ENCODE measurements at regions not wholly inside any gene's neighbourhood (a gene's known extent, or its start where the extent isn't known, plus 50 kb on each side); places are given as distances from the start of the nearest gene placed in this dataset.

DNA sequence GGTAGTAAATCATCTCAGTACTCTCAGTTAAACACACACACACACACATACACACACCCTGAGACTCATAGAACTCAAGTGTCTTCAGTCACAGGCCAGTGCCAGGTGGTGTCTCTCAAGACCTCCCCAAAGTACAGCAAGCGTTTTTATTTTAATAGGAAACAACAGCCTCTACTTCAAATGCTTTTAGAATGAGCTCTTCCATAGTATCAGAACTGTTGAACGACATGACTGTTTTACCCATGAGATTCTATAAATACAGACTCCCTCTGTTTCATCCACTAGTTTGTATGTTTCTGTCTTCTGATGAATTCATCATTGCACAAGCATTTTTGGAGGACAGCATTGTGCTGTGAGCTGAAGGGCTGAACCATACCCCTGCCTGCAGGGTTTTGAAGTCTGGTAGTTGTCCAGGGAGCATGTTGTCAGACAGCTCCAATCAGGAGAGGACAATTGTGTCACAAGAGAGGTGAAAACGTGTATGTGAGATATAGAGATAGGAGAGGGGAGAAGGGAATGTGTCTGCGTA, 201.0 kb upstream of the BCL6 start:
- TF ChIP-seq, protein P1, sequence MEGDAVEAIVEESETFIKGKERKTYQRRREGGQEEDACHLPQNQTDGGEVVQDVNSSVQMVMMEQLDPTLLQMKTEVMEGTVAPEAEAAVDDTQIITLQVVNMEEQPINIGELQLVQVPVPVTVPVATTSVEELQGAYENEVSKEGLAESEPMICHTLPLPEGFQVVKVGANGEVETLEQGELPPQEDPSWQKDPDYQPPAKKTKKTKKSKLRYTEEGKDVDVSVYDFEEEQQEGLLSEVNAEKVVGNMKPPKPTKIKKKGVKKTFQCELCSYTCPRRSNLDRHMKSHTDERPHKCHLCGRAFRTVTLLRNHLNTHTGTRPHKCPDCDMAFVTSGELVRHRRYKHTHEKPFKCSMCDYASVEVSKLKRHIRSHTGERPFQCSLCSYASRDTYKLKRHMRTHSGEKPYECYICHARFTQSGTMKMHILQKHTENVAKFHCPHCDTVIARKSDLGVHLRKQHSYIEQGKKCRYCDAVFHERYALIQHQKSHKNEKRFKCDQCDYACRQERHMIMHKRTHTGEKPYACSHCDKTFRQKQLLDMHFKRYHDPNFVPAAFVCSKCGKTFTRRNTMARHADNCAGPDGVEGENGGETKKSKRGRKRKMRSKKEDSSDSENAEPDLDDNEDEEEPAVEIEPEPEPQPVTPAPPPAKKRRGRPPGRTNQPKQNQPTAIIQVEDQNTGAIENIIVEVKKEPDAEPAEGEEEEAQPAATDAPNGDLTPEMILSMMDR (IDR thresholded peaks at IDR 0.05) = no peak
- no peak for TF ChIP-seq EP300 (IDR thresholded peaks at IDR 0.05)
